ENCODE measurements at regions not wholly inside any gene's neighbourhood (a gene's known extent, or its start where the extent isn't known, plus 50 kb on each side); places are given as distances from the start of the nearest gene placed in this dataset.

DNA sequence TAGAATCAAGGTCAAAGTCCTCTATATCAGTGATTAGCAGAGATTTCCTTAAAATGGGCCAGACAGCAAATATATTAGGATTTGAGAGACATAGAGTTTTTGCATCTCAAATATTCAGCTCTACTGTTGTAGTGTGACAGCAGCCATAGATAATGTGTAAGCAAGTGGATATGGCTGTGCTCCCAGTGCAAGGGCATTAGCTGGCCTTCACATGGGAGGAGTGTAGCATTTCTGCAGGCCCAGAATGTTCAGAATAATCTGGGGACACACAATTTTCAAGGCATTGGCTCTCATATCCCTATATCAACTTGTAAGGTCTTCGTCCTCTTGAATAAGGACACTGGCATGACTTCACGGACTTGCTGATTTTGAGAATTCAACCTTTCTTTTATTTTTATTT, 402.3 kb upstream of the ADAMTS5 start:
- no peak overlapping the region for H3K27ac ChIP-seq (ENCODE audit: low read length)

GRCh38 chr21:27366646-27367235, 399.9 kb upstream of the ADAMTS5 start:
- Histone ChIP-seq H4K20me1 (ENCODE audit: insufficient read depth, low read depth, low read length) (no peaks in the 10 kb centered on the region), H3K9ac (ENCODE audit: low read length) (no peak overlapping the region), H3K4me1 (ENCODE audit: low read length) (no peaks in the 10 kb centered on the region)

More for the DNA sequence above, 402.3 kb upstream of the ADAMTS5 start:
- no peaks in the 10 kb centered on the region for H3K36me3 ChIP-seq (ENCODE audit: insufficient read depth, low read length)
- no peaks in the 10 kb centered on the region for H3K9me2 ChIP-seq (replicated peaks; ENCODE audit: insufficient read depth, low read length)
- no peak overlapping the region for H3K4me3 ChIP-seq (ENCODE audit: low read length)
- H3K4me1 ChIP-seq (ENCODE audit: low read length) = no peaks in the 10 kb centered on the region
- no peak overlapping the region for H3K4me2 ChIP-seq (ENCODE audit: low read depth, low read length, poor library complexity, severe bottlenecking)
- no peak for DNase-seq
- H4K20me1 ChIP-seq (ENCODE audit: insufficient read depth, low read depth, low read length) = no peaks in the 10 kb centered on the region
- no peak overlapping the region for H2AFZ ChIP-seq (ENCODE audit: low read length)
- no peaks in the 10 kb centered on the region for H3K79me2 ChIP-seq (ENCODE audit: low read length)
- H3K9ac ChIP-seq (ENCODE audit: low read length) = no peak overlapping the region
- H3K27me3 ChIP-seq (ENCODE audit: low read length) = no peaks in the 10 kb centered on the region
- peaks cover 17% of the 10 kb centered on the region for H3K9me3 ChIP-seq (ENCODE audit: low read length)

DNA sequence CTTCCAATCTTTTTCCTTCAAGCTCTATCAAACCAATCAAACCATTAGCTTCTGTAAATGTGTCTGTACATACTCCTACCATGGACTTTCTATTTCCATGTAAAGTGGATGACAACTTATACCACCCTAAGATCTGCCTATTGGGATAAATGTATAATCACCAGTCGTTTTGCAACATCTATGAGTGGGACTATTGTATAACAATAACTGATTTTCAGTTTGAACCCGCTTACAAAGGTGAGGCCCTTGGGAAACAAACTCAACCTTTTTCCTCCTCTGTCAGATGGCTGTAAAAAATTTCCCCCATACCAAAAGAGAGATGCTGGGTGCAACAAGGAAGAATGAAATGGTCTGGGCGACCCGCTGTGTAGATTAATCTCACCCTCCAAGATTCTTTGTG, 399.1 kb upstream of the ADAMTS5 start:
- H3K9me3 ChIP-seq (ENCODE audit: low read length) = peaks cover 13% of the 10 kb centered on the region
- DNase-seq = no peak
- no peaks in the 10 kb centered on the region for H3K36me3 ChIP-seq (ENCODE audit: insufficient read depth, low read length)
- H3K4me3 ChIP-seq (ENCODE audit: low read length) = no peak overlapping the region
- H3K4me1 ChIP-seq (ENCODE audit: low read length) = no peaks in the 10 kb centered on the region
- H3K27me3 ChIP-seq (ENCODE audit: low read length) = no peaks in the 10 kb centered on the region
- H3K9me2 ChIP-seq (replicated peaks; ENCODE audit: insufficient read depth, low read length) = no peaks in the 10 kb centered on the region
- H3K4me2 ChIP-seq (ENCODE audit: low read depth, low read length, poor library complexity, severe bottlenecking) = no peak overlapping the region
- H2AFZ ChIP-seq (ENCODE audit: low read length) = no peak overlapping the region
- no peaks in the 10 kb centered on the region for H4K20me1 ChIP-seq (ENCODE audit: insufficient read depth, low read depth, low read length)
- no peak overlapping the region for H3K27ac ChIP-seq (ENCODE audit: low read length)
- no peak overlapping the region for H3K9ac ChIP-seq (ENCODE audit: low read length)
- no peaks in the 10 kb centered on the region for H3K79me2 ChIP-seq (ENCODE audit: low read length)

More at GRCh38 chr21:27366646-27367235, 399.9 kb upstream of the ADAMTS5 start:
- H3K9me2 ChIP-seq (replicated peaks; ENCODE audit: insufficient read depth, low read length) = no peaks in the 10 kb centered on the region
- H3K4me3 ChIP-seq (ENCODE audit: low read length) = no peak overlapping the region
- H3K27me3 ChIP-seq (ENCODE audit: low read length) = no peaks in the 10 kb centered on the region
- no peaks in the 10 kb centered on the region for H3K79me2 ChIP-seq (ENCODE audit: low read length)
- no peak overlapping the region for H2AFZ ChIP-seq (ENCODE audit: low read length)
- no peak overlapping the region for H3K27ac ChIP-seq (ENCODE audit: low read length)
- H3K36me3 ChIP-seq (ENCODE audit: insufficient read depth, low read length) = no peaks in the 10 kb centered on the region
- peaks cover 15% of the 10 kb centered on the region for H3K9me3 ChIP-seq (ENCODE audit: low read length)
- H3K4me2 ChIP-seq (ENCODE audit: low read depth, low read length, poor library complexity, severe bottlenecking) = no peak overlapping the region
- no peak for DNase-seq

GRCh38 chr21:27365394-27365793, 398.5 kb upstream of the ADAMTS5 start:
- H3K4me3 ChIP-seq (ENCODE audit: low read length) = no peak overlapping the region
- no peaks in the 10 kb centered on the region for H3K9me2 ChIP-seq (replicated peaks; ENCODE audit: insufficient read depth, low read length)
- no peak for DNase-seq
- H3K9me3 ChIP-seq (ENCODE audit: low read length) = peaks cover 14% of the 10 kb centered on the region
- no peaks in the 10 kb centered on the region for H3K36me3 ChIP-seq (ENCODE audit: insufficient read depth, low read length)
- H4K20me1 ChIP-seq (ENCODE audit: insufficient read depth, low read depth, low read length) = no peaks in the 10 kb centered on the region
- no peaks in the 10 kb centered on the region for H3K79me2 ChIP-seq (ENCODE audit: low read length)
- no peak overlapping the region for H3K4me2 ChIP-seq (ENCODE audit: low read depth, low read length, poor library complexity, severe bottlenecking)
- H2AFZ ChIP-seq (ENCODE audit: low read length) = no peak overlapping the region
- no peaks in the 10 kb centered on the region for H3K27me3 ChIP-seq (ENCODE audit: low read length)
- H3K9ac ChIP-seq (ENCODE audit: low read length) = no peak overlapping the region
- H3K27ac ChIP-seq (ENCODE audit: low read length) = no peak overlapping the region
- H3K4me1 ChIP-seq (ENCODE audit: low read length) = no peaks in the 10 kb centered on the region

DNA sequence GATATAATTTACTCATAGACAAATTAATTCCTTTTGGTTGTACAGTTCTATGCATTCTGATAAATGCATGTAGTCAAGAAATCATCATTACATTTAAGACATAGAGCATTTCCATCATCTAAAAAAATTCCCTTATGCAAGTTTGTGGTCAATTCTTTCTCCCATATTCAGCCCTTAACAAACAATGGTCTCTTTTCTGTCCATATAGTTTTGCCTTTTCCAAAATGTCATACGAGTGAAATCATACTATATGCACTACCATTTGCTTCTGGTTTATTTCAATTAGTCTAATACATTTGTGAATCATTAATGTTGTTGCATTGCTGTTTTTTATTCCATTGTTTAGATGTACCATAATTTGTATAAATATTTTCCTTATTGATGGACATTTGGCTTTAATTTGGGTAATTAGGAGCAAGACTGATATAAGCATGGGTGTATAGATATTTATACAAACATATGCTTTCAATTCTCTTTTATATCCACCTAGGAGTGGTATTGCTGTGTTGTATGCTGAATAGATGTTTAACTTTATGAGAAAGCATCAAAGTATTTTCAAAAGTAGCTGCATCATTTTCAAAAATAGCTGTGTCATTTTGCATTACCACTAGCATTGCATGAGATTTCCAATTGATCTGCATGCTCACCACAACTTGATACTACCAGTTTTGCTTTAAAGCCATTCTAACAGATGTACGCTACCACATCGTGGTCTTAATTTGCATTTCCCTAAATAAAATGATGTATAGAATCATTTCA, 397.0 kb upstream of the ADAMTS5 start:
- Histone ChIP-seq H3K9me3 (ENCODE audit: low read length) (peaks cover 14% of the 10 kb centered on the region), H3K36me3 (ENCODE audit: insufficient read depth, low read length) (no peaks in the 10 kb centered on the region), H3K4me1 (ENCODE audit: low read length) (no peaks in the 10 kb centered on the region), H3K79me2 (ENCODE audit: low read length) (no peaks in the 10 kb centered on the region), H3K27ac (ENCODE audit: low read length) (no peak overlapping the region), H3K9me2 (replicated peaks; ENCODE audit: insufficient read depth, low read length) (no peaks in the 10 kb centered on the region), H2AFZ (ENCODE audit: low read length) (no peak overlapping the region), H3K4me2 (ENCODE audit: low read depth, low read length, poor library complexity, severe bottlenecking) (no peak overlapping the region), H3K9ac (ENCODE audit: low read length) (no peak overlapping the region), H3K4me3 (ENCODE audit: low read length) (no peak overlapping the region), H4K20me1 (ENCODE audit: insufficient read depth, low read depth, low read length) (no peaks in the 10 kb centered on the region), H3K27me3 (ENCODE audit: low read length) (no peaks in the 10 kb centered on the region)
- no peak for DNase-seq

- Histone ChIP-seq H3K4me1 (ENCODE audit: low read length) (no peaks in the 10 kb centered on the region), H3K4me2 (ENCODE audit: low read depth, low read length, poor library complexity, severe bottlenecking) (no peak overlapping the region), H3K4me3 (ENCODE audit: low read length) (no peak overlapping the region), H3K27ac (ENCODE audit: low read length) (no peak overlapping the region), H3K9ac (ENCODE audit: low read length) (no peak overlapping the region), H3K9me2 (replicated peaks; ENCODE audit: insufficient read depth, low read length) (no peaks in the 10 kb centered on the region), H3K27me3 (ENCODE audit: low read length) (no peaks in the 10 kb centered on the region), H4K20me1 (ENCODE audit: insufficient read depth, low read depth, low read length) (no peaks in the 10 kb centered on the region), H2AFZ (ENCODE audit: low read length) (no peak overlapping the region), H3K36me3 (ENCODE audit: insufficient read depth, low read length) (no peaks in the 10 kb centered on the region), H3K9me3 (ENCODE audit: low read length) (peaks cover 16% of the 10 kb centered on the region), H3K79me2 (ENCODE audit: low read length) (no peaks in the 10 kb centered on the region)
- DNase-seq = no peak
These were observed 395.4 kb upstream of the ADAMTS5 start for GRCh38 chr21:27362249-27362648.

DNA sequence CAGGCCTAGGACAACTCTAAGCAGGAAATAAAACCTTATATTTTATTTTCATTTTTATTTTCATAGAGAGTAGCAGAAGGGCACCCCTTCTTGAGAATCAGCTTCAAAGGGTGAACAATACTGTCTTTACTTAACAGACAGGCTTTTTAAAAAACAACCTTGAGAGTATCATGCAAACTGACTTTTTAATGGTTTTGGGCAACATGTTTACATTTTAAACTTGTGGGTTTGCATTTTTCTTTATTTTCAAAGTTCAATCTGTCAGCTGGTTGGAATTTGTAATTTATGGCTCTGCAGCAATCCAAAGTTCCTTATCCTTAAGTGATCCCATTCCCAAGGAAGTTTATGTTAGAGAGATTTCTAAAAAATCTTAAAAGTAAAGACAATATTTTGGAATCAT, 392.3 kb upstream of the ADAMTS5 start:
- H3K79me2 ChIP-seq (ENCODE audit: low read length) = no peaks in the 10 kb centered on the region
- no peak overlapping the region for H3K27ac ChIP-seq (ENCODE audit: low read length)
- H3K9me3 ChIP-seq (ENCODE audit: low read length) = peaks cover 22% of the 10 kb centered on the region
- no peaks in the 10 kb centered on the region for H3K27me3 ChIP-seq (ENCODE audit: low read length)
- H3K9ac ChIP-seq (ENCODE audit: low read length) = no peak overlapping the region
- H4K20me1 ChIP-seq (ENCODE audit: insufficient read depth, low read depth, low read length) = no peaks in the 10 kb centered on the region
- no peak for DNase-seq
- H3K4me3 ChIP-seq (ENCODE audit: low read length) = no peak overlapping the region
- no peaks in the 10 kb centered on the region for H3K9me2 ChIP-seq (replicated peaks; ENCODE audit: insufficient read depth, low read length)
- H2AFZ ChIP-seq (ENCODE audit: low read length) = no peak overlapping the region
- H3K4me2 ChIP-seq (ENCODE audit: low read depth, low read length, poor library complexity, severe bottlenecking) = no peak overlapping the region
- no peaks in the 10 kb centered on the region for H3K36me3 ChIP-seq (ENCODE audit: insufficient read depth, low read length)
- no peaks in the 10 kb centered on the region for H3K4me1 ChIP-seq (ENCODE audit: low read length)

GRCh38 chr21:27352885-27353284, 386.0 kb upstream of the ADAMTS5 start:
- no peaks in the 10 kb centered on the region for H3K36me3 ChIP-seq (ENCODE audit: insufficient read depth, low read length)
- no peak overlapping the region for H3K9ac ChIP-seq (ENCODE audit: low read length)
- no peak overlapping the region for H3K4me2 ChIP-seq (ENCODE audit: low read depth, low read length, poor library complexity, severe bottlenecking)
- H3K27ac ChIP-seq (ENCODE audit: low read length) = no peak overlapping the region
- no peak overlapping the region for H3K4me3 ChIP-seq (ENCODE audit: low read length)
- no peak overlapping the region for H2AFZ ChIP-seq (ENCODE audit: low read length)
- no peak for DNase-seq
- H3K9me3 ChIP-seq (ENCODE audit: low read length) = peaks cover 34% of the 10 kb centered on the region
- H4K20me1 ChIP-seq (ENCODE audit: insufficient read depth, low read depth, low read length) = no peaks in the 10 kb centered on the region
- no peaks in the 10 kb centered on the region for H3K79me2 ChIP-seq (ENCODE audit: low read length)
- H3K9me2 ChIP-seq (replicated peaks; ENCODE audit: insufficient read depth, low read length) = no peaks in the 10 kb centered on the region
- no peaks in the 10 kb centered on the region for H3K27me3 ChIP-seq (ENCODE audit: low read length)
- no peaks in the 10 kb centered on the region for H3K4me1 ChIP-seq (ENCODE audit: low read length)
